ENCODE measurements at regions not wholly inside any gene's neighbourhood (a gene's known extent, or its start where the extent isn't known, plus 50 kb on each side); places are given as distances from the start of the nearest gene placed in this dataset.

DNA sequence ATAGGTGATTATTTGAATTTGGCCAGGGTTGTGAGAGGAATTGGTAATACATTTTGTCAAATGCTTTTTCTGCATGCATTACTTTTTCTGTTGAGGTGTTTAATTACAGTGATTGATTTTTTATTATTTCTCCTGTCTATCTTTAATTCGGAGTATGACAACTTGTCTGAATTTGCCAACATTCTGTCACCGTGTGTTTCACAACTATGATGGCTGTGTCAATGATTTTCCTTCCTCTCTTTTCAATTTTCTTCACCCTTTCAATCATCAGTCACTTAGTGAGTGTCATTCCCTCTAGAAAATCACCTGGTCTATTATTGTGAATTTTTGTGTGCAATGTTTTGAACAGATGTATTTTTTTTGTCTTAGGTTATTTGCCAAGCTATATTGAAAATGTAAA, 1221.4 kb upstream of the CDH18 start:
- H3K4me3 ChIP-seq (ENCODE audit: low read depth, low read length) = no peak overlapping the region
- no peaks in the 10 kb centered on the region for H3K27me3 ChIP-seq (ENCODE audit: control insufficient read depth, insufficient read depth, low read length)
- H3K9ac ChIP-seq (ENCODE audit: low read depth, low read length) = no peak overlapping the region
- H3K9me3 ChIP-seq (ENCODE audit: control insufficient read depth, insufficient read depth, low read length) = no peaks in the 10 kb centered on the region
- no peaks in the 10 kb centered on the region for H3K36me3 ChIP-seq (ENCODE audit: control insufficient read depth, insufficient read depth, low read length)
- H3K4me1 ChIP-seq (ENCODE audit: control insufficient read depth, insufficient read depth, low read length) = no peaks in the 10 kb centered on the region

DNA sequence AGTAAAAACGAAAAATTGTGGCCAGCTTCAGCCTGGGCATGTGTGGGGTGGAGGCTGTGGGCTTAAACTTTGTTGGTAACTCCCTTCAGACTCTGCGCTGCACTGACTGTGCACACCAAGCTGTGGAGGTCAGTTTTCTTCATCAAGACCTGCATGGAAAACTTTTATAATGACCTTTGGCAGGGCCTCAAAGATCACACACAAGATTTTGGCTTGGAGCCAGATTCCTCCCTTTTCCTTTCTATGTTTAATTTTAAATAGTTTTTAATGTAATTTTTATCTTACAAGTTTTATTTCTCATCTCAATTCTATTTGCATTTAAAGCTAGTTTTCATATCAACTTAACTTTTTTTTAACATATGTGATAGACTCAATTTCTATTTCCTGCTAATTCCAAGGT, 1211.1 kb upstream of the CDH18 start:
- no peaks in the 10 kb centered on the region for H3K9me3 ChIP-seq (ENCODE audit: control insufficient read depth, insufficient read depth, low read length)
- no peaks in the 10 kb centered on the region for H3K4me1 ChIP-seq (ENCODE audit: control insufficient read depth, insufficient read depth, low read length)
- no peak overlapping the region for H3K9ac ChIP-seq (ENCODE audit: low read depth, low read length)
- H3K27me3 ChIP-seq (ENCODE audit: control insufficient read depth, insufficient read depth, low read length) = no peaks in the 10 kb centered on the region
- no peaks in the 10 kb centered on the region for H3K36me3 ChIP-seq (ENCODE audit: control insufficient read depth, insufficient read depth, low read length)
- H3K4me3 ChIP-seq (ENCODE audit: low read depth, low read length) = no peak overlapping the region

- no peaks in the 10 kb centered on the region for H3K4me1 ChIP-seq (ENCODE audit: control insufficient read depth, insufficient read depth, low read length)
- H3K9me3 ChIP-seq (ENCODE audit: control insufficient read depth, insufficient read depth, low read length) = no peaks in the 10 kb centered on the region
- H3K27me3 ChIP-seq (ENCODE audit: control insufficient read depth, insufficient read depth, low read length) = no peaks in the 10 kb centered on the region
- H3K36me3 ChIP-seq (ENCODE audit: control insufficient read depth, insufficient read depth, low read length) = no peaks in the 10 kb centered on the region
- no peak overlapping the region for H3K4me3 ChIP-seq (ENCODE audit: low read depth, low read length)
- no peak overlapping the region for H3K9ac ChIP-seq (ENCODE audit: low read depth, low read length)
Measured at GRCh38 chr5:21195145-21195544, 1207.1 kb upstream of the CDH18 start.

DNA sequence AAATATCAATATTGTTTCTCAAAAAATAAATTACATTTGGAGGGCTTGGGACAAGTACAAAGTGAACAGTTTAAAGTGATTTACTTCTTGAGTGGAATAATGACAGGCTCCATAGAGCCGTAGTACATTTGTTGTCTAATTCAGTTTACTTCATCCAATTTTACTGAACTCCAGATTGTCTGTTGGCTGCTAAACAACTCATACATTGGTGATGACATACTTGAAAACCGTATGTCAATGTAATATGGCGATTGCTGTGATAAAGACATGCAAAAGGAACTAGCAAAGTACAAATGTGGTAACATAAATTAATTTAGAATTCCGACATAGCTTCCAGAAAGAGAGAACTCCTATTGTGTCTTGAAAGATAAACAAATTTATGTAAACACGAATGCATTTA, 1197.5 kb upstream of the CDH18 start:
- Histone ChIP-seq H3K36me3 (ENCODE audit: control insufficient read depth, insufficient read depth, low read length) (no peaks in the 10 kb centered on the region), H3K9ac (ENCODE audit: low read depth, low read length) (no peak overlapping the region), H3K27me3 (ENCODE audit: control insufficient read depth, insufficient read depth, low read length) (no peaks in the 10 kb centered on the region), H3K4me1 (ENCODE audit: control insufficient read depth, insufficient read depth, low read length) (no peaks in the 10 kb centered on the region), H3K4me3 (ENCODE audit: low read depth, low read length) (no peak overlapping the region), H3K9me3 (ENCODE audit: control insufficient read depth, insufficient read depth, low read length) (no peaks in the 10 kb centered on the region)

DNA sequence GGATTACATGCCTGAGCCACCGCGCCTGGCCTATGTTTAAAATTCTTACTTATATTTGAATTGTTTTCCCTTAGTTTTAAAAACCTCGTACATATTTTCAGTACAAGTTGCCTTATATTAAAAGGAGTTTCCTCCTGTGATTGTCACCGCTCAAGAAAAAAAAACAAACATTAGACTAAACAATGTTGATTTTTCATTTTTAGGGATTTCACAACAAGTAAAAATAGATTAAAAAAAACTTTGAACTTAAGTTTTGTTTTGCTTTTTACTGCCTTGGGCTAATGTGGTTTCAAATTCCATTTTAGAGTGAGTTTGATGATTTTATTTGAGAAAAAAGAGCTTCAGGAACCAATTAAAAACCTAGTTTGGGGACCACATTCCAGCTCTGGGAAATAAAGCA, 1196.6 kb upstream of the CDH18 start:
- H3K9ac ChIP-seq (ENCODE audit: low read depth, low read length) = no peak overlapping the region
- H3K4me3 ChIP-seq (ENCODE audit: low read depth, low read length) = no peak overlapping the region
- H3K4me1 ChIP-seq (ENCODE audit: control insufficient read depth, insufficient read depth, low read length) = no peaks in the 10 kb centered on the region
- H3K9me3 ChIP-seq (ENCODE audit: control insufficient read depth, insufficient read depth, low read length) = no peaks in the 10 kb centered on the region
- no peaks in the 10 kb centered on the region for H3K36me3 ChIP-seq (ENCODE audit: control insufficient read depth, insufficient read depth, low read length)
- no peaks in the 10 kb centered on the region for H3K27me3 ChIP-seq (ENCODE audit: control insufficient read depth, insufficient read depth, low read length)

DNA sequence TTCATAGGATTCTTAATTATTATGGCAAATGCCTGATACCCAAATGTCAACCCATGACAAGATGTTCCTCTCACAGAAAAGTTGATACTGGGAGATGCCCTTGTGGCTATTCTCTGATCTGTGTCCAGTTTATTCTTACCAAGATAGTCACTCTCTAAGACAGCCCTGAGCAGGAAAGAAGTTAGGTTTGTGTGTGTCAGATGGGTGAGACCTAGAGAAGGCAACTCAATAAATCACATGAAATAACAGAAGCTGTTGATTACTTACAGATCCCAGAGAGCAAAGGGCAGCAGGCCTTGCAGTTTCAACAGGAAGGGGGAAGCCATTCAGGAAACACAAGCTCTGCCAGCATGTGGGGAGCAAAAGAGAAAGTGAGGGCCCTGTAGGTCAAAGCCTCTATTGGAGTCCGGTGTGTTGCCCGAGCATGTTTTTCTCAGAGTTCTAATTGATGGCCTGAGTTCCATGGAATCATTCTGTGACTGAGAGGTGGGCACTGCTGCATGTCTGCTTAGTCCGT, 1193.7 kb upstream of the CDH18 start:
- no peak overlapping the region for H3K4me3 ChIP-seq (ENCODE audit: low read depth, low read length)
- H3K9me3 ChIP-seq (ENCODE audit: control insufficient read depth, insufficient read depth, low read length) = no peaks in the 10 kb centered on the region
- no peaks in the 10 kb centered on the region for H3K27me3 ChIP-seq (ENCODE audit: control insufficient read depth, insufficient read depth, low read length)
- no peaks in the 10 kb centered on the region for H3K4me1 ChIP-seq (ENCODE audit: control insufficient read depth, insufficient read depth, low read length)
- H3K9ac ChIP-seq (ENCODE audit: low read depth, low read length) = no peak overlapping the region
- no peaks in the 10 kb centered on the region for H3K36me3 ChIP-seq (ENCODE audit: control insufficient read depth, insufficient read depth, low read length)

- H3K4me3 ChIP-seq (ENCODE audit: low read depth, low read length) = no peak overlapping the region
- no peaks in the 10 kb centered on the region for H3K36me3 ChIP-seq (ENCODE audit: control insufficient read depth, insufficient read depth, low read length)
- H3K27me3 ChIP-seq (ENCODE audit: control insufficient read depth, insufficient read depth, low read length) = no peaks in the 10 kb centered on the region
- H3K9me3 ChIP-seq (ENCODE audit: control insufficient read depth, insufficient read depth, low read length) = no peaks in the 10 kb centered on the region
- peaks cover 5% of the 10 kb centered on the region for H3K4me1 ChIP-seq (ENCODE audit: control insufficient read depth, insufficient read depth, low read length)
- H3K9ac ChIP-seq (ENCODE audit: low read depth, low read length) = no peak overlapping the region
Measured at GRCh38 chr5:21173526-21173925, 1185.5 kb upstream of the CDH18 start.

GRCh38 chr5:21173036-21173435, 1185.0 kb upstream of the CDH18 start:
- Histone ChIP-seq H3K36me3 (ENCODE audit: control insufficient read depth, insufficient read depth, low read length) (no peaks in the 10 kb centered on the region), H3K9ac (ENCODE audit: low read depth, low read length) (no peak overlapping the region), H3K4me1 (ENCODE audit: control insufficient read depth, insufficient read depth, low read length) (peaks cover 5% of the 10 kb centered on the region), H3K27me3 (ENCODE audit: control insufficient read depth, insufficient read depth, low read length) (no peaks in the 10 kb centered on the region), H3K9me3 (ENCODE audit: control insufficient read depth, insufficient read depth, low read length) (no peaks in the 10 kb centered on the region), H3K4me3 (ENCODE audit: low read depth, low read length) (no peak overlapping the region)

GRCh38 chr5:21171038-21171437, 1183.0 kb upstream of the CDH18 start:
- peaks cover 5% of the 10 kb centered on the region for H3K4me1 ChIP-seq (ENCODE audit: control insufficient read depth, insufficient read depth, low read length)
- H3K4me3 ChIP-seq (ENCODE audit: low read depth, low read length) = no peak overlapping the region
- no peaks in the 10 kb centered on the region for H3K27me3 ChIP-seq (ENCODE audit: control insufficient read depth, insufficient read depth, low read length)
- H3K36me3 ChIP-seq (ENCODE audit: control insufficient read depth, insufficient read depth, low read length) = no peaks in the 10 kb centered on the region
- H3K9me3 ChIP-seq (ENCODE audit: control insufficient read depth, insufficient read depth, low read length) = no peaks in the 10 kb centered on the region
- H3K9ac ChIP-seq (ENCODE audit: low read depth, low read length) = no peak overlapping the region

- Histone ChIP-seq H3K9ac (ENCODE audit: low read depth, low read length) (no peak overlapping the region), H3K27me3 (ENCODE audit: control insufficient read depth, insufficient read depth, low read length) (no peaks in the 10 kb centered on the region), H3K4me3 (ENCODE audit: low read depth, low read length) (no peak overlapping the region), H3K9me3 (ENCODE audit: control insufficient read depth, insufficient read depth, low read length) (no peaks in the 10 kb centered on the region), H3K36me3 (ENCODE audit: control insufficient read depth, insufficient read depth, low read length) (no peaks in the 10 kb centered on the region), H3K4me1 (ENCODE audit: control insufficient read depth, insufficient read depth, low read length) (peaks cover 5% of the 10 kb centered on the region)
Measured at GRCh38 chr5:21168557-21168956, 1180.6 kb upstream of the CDH18 start.

DNA sequence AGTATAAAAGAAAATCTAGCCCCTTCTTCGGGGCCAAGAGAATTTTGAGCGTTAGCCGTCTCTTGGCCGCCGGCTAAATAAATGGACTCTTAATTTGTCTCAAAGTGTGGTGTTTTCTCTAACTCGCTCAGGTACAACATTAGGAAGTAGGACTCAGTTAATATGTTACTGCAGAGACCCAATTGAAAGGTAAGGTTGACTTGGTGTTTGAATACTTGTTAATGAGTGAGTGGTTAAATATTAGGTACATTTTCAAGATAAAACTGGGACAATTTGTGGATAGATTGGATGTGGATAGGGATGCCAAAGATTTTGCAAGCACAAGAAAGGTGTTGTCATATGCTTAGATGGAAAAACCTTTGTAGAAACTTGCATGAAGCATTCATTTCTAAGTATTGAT, 1177.3 kb upstream of the CDH18 start:
- Histone ChIP-seq H3K36me3 (ENCODE audit: control insufficient read depth, insufficient read depth, low read length) (no peaks in the 10 kb centered on the region), H3K27me3 (ENCODE audit: control insufficient read depth, insufficient read depth, low read length) (no peaks in the 10 kb centered on the region), H3K9ac (ENCODE audit: low read depth, low read length) (no peak overlapping the region), H3K4me1 (ENCODE audit: control insufficient read depth, insufficient read depth, low read length) (no peaks in the 10 kb centered on the region), H3K4me3 (ENCODE audit: low read depth, low read length) (no peak overlapping the region), H3K9me3 (ENCODE audit: control insufficient read depth, insufficient read depth, low read length) (no peaks in the 10 kb centered on the region)

DNA sequence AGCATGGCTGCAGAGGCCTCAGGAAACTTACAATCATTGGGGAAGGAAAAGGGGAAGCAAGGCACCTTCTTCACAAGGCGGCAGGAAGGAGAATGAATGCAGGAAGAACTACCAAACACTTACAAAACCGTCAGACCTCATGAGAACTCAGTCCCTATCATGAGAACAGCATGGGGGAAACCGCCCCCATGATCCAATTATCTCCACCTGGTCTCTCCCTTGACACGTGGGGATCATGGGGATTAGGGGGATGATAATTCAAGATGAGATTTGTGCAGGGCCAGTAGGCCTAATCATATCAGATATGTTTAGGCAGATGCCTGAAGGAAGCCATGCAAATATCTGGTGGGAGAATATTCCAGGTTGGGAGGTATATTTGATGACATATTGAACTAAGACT, 1176.4 kb upstream of the CDH18 start:
- Histone ChIP-seq H3K4me3 (ENCODE audit: low read depth, low read length) (no peak overlapping the region), H3K4me1 (ENCODE audit: control insufficient read depth, insufficient read depth, low read length) (no peaks in the 10 kb centered on the region), H3K9me3 (ENCODE audit: control insufficient read depth, insufficient read depth, low read length) (no peaks in the 10 kb centered on the region), H3K27me3 (ENCODE audit: control insufficient read depth, insufficient read depth, low read length) (no peaks in the 10 kb centered on the region), H3K36me3 (ENCODE audit: control insufficient read depth, insufficient read depth, low read length) (no peaks in the 10 kb centered on the region), H3K9ac (ENCODE audit: low read depth, low read length) (no peak overlapping the region)

Measured in iPS-15b (cell line).